ENCODE measurements at regions not wholly inside any gene's neighbourhood (a gene's known extent, or its start where the extent isn't known, plus 50 kb on each side); places are given as distances from the start of the nearest gene placed in this dataset.
"Not testable (repeated sequence)": the region's sequence is repeated elsewhere in the genome, so short reads cannot be mapped to it uniquely, and the experiment has no call there.

GRCh38 chr6:140041056-140041455 lies 666.6 kb upstream of the CITED2 start:
- no peak for DNase-seq

DNA sequence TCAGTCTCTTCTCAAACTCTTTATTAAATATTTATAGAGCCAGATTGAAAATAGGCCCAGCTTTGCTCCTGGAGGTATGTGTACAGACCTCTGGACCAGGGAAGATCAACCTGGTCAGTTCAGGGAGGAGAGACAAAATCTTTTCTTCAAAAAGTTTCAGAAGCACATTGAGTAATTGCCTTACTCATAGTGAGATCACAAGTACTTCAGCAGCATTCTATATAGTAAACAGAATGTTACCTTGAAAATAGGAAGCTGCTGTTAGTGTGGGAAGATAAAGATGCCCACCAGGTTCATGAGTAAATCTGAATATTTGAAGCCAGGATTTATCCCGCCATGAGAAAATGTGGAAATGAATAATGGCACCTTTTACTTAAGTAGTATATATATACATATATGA lies 665.9 kb upstream of the CITED2 start:
- no peak for DNase-seq

- no peak for DNase-seq
Measured at GRCh38 chr6:140039364-140039763, 664.9 kb upstream of the CITED2 start.

GRCh38 chr6:140036196-140036595 lies 661.7 kb upstream of the CITED2 start:
- DNase-seq: no peak

DNA sequence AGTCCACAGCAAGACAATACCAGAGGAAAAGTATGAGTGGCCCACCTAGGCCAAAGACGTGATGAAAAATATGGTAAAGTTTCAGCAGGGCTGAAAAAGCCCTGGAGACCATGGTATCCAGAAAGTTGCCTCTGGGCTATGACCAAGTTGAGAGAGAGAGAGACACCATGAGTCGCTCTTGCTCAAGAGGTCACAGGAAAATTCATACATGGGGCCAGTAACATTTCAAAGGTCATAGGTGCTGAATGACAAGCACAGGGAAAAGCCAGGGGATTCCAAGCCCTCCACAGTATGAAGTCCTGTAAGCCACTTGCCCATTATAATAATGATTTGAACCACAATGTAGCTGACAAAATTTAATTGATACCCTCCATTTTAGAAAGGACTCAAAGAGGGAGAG lies 657.7 kb upstream of the CITED2 start:
- no peak for DNase-seq

DNA sequence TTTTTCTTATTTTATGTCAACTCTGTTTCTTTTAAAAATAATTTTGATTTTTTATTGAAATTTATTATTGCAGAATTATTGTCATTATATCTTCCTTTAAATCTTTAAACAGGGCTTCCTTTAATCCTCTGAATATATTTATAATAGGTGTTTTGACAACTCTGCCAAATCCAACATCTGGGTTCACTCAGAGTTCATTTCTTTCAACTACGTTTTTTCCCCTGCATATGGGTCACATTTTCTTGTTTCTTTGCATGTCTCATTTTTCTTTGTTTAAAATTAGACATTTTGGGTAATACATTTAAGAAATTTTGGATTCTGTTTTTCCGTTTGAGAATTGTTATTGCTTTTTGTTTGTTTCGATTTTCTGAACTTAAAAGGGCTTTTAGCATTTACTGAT lies 655.1 kb upstream of the CITED2 start:
- DNase-seq: no peak

DNA sequence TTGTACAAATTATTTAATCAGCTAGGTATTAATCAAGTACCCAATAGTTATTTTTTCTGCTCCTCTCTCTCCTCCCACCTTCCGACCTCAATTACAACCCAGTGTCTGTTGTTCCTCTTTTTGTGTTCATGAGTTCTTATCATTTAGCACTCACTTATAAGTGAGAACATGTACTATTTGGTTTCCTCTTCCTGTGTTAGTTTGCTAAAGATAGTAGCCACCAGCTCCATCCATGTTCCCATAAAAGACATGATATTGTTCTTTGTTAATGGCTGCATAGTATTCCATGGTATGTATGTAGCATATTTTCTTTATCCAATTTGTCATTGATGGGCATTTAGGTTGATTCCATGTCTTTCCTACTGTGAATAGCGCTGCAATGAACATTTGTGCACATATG lies 652.8 kb upstream of the CITED2 start:
- no peak for DNase-seq

DNA sequence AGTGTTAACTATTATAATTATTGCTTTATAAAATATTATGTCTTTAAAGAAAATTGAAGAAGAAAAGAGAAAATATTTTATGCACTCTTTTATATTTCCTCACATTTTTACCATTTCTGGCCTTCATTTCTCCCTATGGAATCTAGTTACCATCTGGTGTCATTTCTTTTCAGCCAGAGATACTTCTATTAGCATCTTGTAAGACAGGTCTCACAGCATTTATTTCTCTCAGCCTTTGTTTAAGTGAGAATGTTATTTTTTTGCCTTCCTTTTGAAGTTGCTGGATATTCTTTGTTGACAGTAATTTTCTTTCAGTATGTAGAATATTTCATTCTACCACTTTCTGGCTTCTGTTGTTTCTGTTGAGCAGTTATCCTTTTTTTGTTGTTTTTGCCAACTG lies 652.1 kb upstream of the CITED2 start:
- DNase-seq: no peak

- no peak for DNase-seq
Measured at GRCh38 chr6:140025171-140025570, 650.7 kb upstream of the CITED2 start.

- DNase-seq: no peak
Measured at GRCh38 chr6:140020207-140020791, 645.9 kb upstream of the CITED2 start.

- no peak for DNase-seq
Measured at GRCh38 chr6:140018588-140018987, 644.1 kb upstream of the CITED2 start.

- DNase-seq: no peak
Measured at GRCh38 chr6:140017470-140017869, 643.0 kb upstream of the CITED2 start.

- no peak for DNase-seq
Measured at GRCh38 chr6:140012150-140012549, 637.7 kb upstream of the CITED2 start.

GRCh38 chr6:140011537-140011936 lies 637.1 kb upstream of the CITED2 start:
- no peak for DNase-seq

GRCh38 chr6:140009286-140009685 lies 634.8 kb upstream of the CITED2 start:
- no peak for DNase-seq

GRCh38 chr6:140007525-140007924 lies 633.1 kb upstream of the CITED2 start:
- no peak for DNase-seq

DNA sequence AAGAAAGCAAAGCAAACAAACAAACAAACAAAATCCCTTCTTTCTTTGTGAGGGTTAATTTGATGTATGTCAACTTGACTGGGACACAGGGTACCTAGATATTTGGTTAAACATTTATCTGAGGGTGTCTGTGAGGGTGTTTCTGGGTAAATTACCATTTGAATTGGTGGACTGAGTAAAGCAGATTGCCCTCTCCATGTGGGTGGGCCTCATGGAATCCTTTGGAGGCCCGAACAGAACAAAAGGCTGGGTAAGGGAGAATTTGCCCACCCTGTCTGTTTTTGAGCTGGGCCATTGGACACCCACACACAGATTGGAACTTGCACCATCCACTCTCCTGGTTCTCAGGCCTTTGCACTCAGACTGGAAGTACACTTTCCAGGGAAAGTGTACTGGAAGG lies 628.8 kb upstream of the CITED2 start:
- DNase-seq: no peak

DNA sequence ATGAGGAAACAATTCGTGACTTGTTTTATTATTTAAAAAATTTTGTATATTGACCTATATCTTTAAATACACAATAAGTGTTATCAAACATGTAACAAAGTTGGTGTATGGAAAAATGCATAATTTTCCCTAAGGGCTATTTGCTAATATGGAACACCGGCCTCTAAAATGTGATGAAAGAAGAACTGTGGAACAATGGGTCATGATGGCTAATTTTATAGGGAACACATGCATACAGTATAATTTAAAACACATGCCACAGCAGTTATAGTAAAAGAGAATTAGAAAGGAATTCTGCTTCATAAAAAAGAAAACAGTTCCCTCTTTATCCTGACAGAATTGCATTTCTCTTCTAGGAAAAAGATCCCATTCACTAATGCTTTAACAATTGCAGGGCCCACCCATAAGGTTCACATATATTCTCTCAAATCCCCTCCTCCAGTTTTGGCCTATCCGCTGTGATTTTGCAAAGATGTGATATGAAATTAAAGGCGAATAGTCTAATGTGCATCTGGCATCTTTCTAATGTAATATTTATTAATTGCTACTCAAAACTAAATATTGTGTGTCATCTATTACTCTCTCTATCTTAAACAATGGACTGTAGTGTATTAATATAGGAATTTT lies 628.1 kb upstream of the CITED2 start:
- DNase-seq: no peak

GRCh38 chr6:140001821-140002341 lies 627.4 kb upstream of the CITED2 start:
- no peak for DNase-seq

- DNase-seq: no peak
Measured at GRCh38 chr6:140001005-140001404, 626.6 kb upstream of the CITED2 start.

DNA sequence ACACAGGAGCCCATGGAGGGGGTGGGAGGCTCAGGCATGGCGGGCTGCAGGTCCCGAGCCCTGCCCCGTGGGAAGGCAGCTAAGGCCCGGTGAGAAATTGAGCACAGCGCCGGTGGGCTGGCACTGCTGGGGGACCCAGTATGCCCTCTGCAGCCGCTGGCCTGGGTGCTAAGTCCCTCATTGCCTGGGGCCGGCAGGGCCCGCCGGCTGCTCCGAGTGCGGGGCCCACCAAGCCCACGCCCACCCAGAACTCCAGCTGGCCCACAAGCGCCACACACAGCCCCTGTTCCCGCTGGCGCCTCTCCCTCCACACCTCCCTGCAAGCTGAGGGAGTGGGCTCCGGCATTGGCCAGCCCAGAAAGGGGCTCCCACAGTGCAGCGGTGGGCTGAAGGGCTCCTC lies 625.2 kb upstream of the CITED2 start:
- not testable (repeated sequence) for DNase-seq

DNA sequence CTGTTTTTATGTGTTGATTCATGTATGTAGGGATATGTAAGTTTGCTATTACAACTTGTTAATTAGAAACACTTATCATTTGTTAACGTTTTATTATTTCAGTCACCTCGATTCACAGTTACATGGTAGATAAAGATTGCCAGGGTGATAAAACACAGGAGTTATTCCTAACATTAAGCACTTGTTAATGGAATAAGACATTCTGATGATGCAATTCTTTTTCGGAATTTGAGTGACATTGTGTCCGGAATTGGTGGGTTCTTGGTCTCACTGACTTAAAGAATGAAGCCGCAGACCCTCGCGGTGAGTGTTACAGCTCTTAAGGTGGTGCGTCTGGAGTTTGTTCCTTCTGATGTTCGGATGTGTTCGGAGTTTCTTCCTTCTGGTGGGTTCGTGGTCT lies 624.0 kb upstream of the CITED2 start:
- DNase-seq: not testable (repeated sequence)

- no peak for DNase-seq
Measured at GRCh38 chr6:139996253-139996834, 621.9 kb upstream of the CITED2 start.

GRCh38 chr6:139994998-139995397 lies 620.5 kb upstream of the CITED2 start:
- no peak for DNase-seq

Measured in NCI-H446 treated with DMSO at 0.1 percent for 48 hours (cell line).